ENCODE measurements at regions not wholly inside any gene's neighbourhood (a gene's known extent, or its start where the extent isn't known, plus 50 kb on each side); places are given as distances from the start of the nearest gene placed in this dataset.

- Histone ChIP-seq H3K27ac (no peak overlapping the region), H3K27me3 (no peaks in the 10 kb centered on the region), H3K4me3 (no peak overlapping the region), H3K4me1 (peaks cover 0 to 17% (median 0%) of the 10 kb centered on the region in 4 donors), H3K9me3 (no peaks in the 10 kb centered on the region), H3K36me3 (no peaks in the 10 kb centered on the region)
- WGBS, 2 donors, result 86 to 93% methylated on average over 4 of the region's 4 CpGs
- DNase-seq (ENCODE audit: low spot score in 2 of 2), result no peak
- TF ChIP-seq CTCF (IDR thresholded peaks at IDR 0.05), result no peak
- no peak for TF ChIP-seq POLR2A (IDR thresholded peaks at IDR 0.05)
- no peak for TF ChIP-seq EP300 (IDR thresholded peaks at IDR 0.05)
Measured at GRCh38 chr1:212212343-212212742, 72.9 kb upstream of the PPP2R5A start.

GRCh38 chr1:212212906-212213305 is 72.3 kb upstream of the PPP2R5A start:
- DNase-seq (ENCODE audit: low spot score in 2 of 2), result no peak
- WGBS, 2 donors, result 57 to 59% methylated on average over 7 of the region's 7 CpGs
- no peaks in the 10 kb centered on the region for H3K36me3 ChIP-seq

GRCh38 chr1:212213784-212214183 is 71.4 kb upstream of the PPP2R5A start:
- Histone ChIP-seq H3K27ac (peak overlapping the region in 1 of 4 donors; percentile 8), H3K4me1 (peaks cover 0 to 22% (median 2%) of the 10 kb centered on the region in 4 donors), H3K27me3 (no peaks in the 10 kb centered on the region), H3K4me3 (no peak overlapping the region), H3K36me3 (no peaks in the 10 kb centered on the region), H3K9me3 (no peaks in the 10 kb centered on the region)
- TF ChIP-seq CTCF (IDR thresholded peaks at IDR 0.05) (no peak), POLR2A (IDR thresholded peaks at IDR 0.05) (no peak), EP300 (IDR thresholded peaks at IDR 0.05) (no peak)
- DNase-seq (ENCODE audit: low spot score in 2 of 2), result no peak
- 91% methylated on average over 2 of the region's 2 CpGs for WGBS, 2 donors

More at GRCh38 chr1:212212906-212213305, 72.3 kb upstream of the PPP2R5A start:
- H3K4me3 ChIP-seq, result no peak overlapping the region
- no peak overlapping the region for H3K27ac ChIP-seq
- no peaks in the 10 kb centered on the region for H3K9me3 ChIP-seq
- no peaks in the 10 kb centered on the region for H3K27me3 ChIP-seq
- peaks cover 0 to 17% (median 0%) of the 10 kb centered on the region in 4 donors for H3K4me1 ChIP-seq
- TF ChIP-seq POLR2A (IDR thresholded peaks at IDR 0.05) (no peak), EP300 (IDR thresholded peaks at IDR 0.05) (no peak), CTCF (IDR thresholded peaks at IDR 0.05) (no peak)

GRCh38 chr1:212214325-212214724 is 70.9 kb upstream of the PPP2R5A start:
- H3K4me1 ChIP-seq, result peaks cover 0 to 24% (median 2%) of the 10 kb centered on the region in 4 donors
- H3K4me3 ChIP-seq, result no peak overlapping the region
- no peaks in the 10 kb centered on the region for H3K9me3 ChIP-seq
- H3K27ac ChIP-seq, result no peak overlapping the region
- TF ChIP-seq CTCF (IDR thresholded peaks at IDR 0.05), result no peak
- TF ChIP-seq EP300 (IDR thresholded peaks at IDR 0.05), result no peak
- TF ChIP-seq POLR2A (IDR thresholded peaks at IDR 0.05), result no peak
- 73 to 82% methylated on average over 1 of the region's 1 CpG for WGBS, 2 donors
- H3K36me3 ChIP-seq, result no peaks in the 10 kb centered on the region
- no peaks in the 10 kb centered on the region for H3K27me3 ChIP-seq
- DNase-seq (ENCODE audit: low spot score in 2 of 2), result no peak

- no peak for DNase-seq (ENCODE audit: low spot score in 2 of 2)
- no peak overlapping the region for H3K4me3 ChIP-seq
- peaks cover 0 to 24% (median 2%) of the 10 kb centered on the region in 4 donors for H3K4me1 ChIP-seq
- no peaks in the 10 kb centered on the region for H3K27me3 ChIP-seq
- no peak for TF ChIP-seq POLR2A (IDR thresholded peaks at IDR 0.05)
- no peak for TF ChIP-seq EP300 (IDR thresholded peaks at IDR 0.05)
- no peak for TF ChIP-seq CTCF (IDR thresholded peaks at IDR 0.05)
- no peaks in the 10 kb centered on the region for H3K36me3 ChIP-seq
- H3K9me3 ChIP-seq, result no peaks in the 10 kb centered on the region
- WGBS, 2 donors, result 91 to 94% methylated on average over 3 of the region's 3 CpGs
- no peak overlapping the region for H3K27ac ChIP-seq
Measured at GRCh38 chr1:212215910-212216309, 69.3 kb upstream of the PPP2R5A start.
